Stimulated activated naive CD8-positive, alpha-beta T cell treated with anti-CD3 and anti-CD28 coated beads, Interleukin-15, Interleukin-2, amounts not matched to agents 100 U/mL and 50 U/mL, for 24 hours (primary cell): ENCODE measurements at regions not wholly inside any gene's neighbourhood (a gene's known extent, or its start where the extent isn't known, plus 50 kb on each side); places are given as distances from the start of the nearest gene placed in this dataset.

ENCODE experiments used
- ATAC-seq: fragments of 150-1000 bp; cut with Tn5 transposase; one replicate; pipeline ENCODE4 v1.10.0; 2021
- DNase-seq: peaks from one replicate; pipeline ENCODE4 v3.0.0; 2021

DNA sequence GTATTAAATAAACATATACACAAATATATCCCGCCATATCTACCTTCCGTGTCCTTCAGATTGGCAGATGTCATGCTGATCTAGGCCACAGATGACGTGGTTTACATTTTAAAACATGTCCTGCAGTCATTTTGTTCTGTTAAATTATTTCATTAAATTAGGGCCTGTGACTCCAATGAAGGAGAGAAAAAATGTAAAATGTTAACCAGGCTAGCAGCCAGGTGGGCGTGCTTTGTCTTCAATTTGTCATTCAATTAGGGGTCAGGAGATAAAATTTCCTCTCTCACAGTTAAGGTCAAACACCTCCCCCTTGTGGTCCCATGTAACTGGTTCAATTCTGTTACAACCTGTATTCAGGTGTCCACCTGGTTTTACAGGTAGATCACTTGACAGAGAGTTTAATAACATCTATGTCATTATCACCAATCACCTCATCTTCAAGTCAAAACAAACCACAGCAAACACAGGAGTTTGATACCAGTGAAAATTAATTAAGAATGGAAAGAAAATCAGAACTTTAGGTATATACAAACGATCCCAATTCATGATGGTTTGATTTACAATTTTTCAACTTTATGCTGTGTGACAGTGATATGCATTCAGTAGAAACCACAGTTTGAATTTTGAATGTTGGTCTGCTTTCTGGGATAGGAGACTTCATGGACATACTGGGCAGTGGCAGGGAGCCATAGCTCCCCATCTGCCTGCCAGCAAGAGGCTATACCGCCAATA, 339.4 kb downstream of the CMPK2 start:
- no peak for DNase-seq
- no peak for ATAC-seq

DNA sequence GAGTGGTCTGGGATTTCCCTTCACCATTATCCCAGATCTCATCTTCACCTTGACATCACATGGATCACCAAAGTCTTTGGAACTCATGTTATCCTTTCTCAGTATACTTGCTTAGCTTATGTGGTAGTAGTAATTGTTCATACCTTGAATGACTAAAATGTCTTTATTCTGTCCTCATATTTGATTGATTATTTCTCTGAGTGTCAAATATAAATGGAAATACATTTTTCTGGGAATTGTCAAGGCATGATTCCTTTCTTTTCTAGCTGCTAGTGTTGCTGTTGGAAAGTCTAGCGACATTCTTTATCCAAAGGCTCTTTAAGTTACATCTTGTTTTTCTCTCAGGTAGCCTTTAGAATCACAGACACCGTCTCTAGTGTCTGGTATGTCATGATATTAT, 334.4 kb downstream of the CMPK2 start:
- ATAC-seq (no peak), DNase-seq (no peak)

DNA sequence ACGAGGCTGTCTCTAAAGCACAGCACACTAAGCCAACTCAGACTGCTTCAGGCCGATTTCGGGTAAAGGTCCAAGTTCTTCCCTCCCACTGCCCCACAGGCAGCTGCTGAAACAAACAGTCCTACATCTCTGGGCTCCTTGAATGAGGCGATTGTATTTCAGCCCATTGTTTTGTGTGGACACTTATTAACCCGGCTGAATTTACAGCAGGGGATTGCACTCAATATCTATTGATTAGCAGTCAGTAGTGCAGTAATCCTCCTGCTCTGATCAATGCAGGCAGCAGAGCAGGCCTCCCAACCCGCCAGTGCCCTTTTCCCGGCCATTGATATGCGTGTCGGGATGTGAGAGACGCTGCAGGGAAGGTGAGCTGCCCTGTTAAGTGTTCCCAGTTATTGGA, 330.1 kb downstream of the CMPK2 start:
- no peak for DNase-seq
- ATAC-seq: no peak

DNA sequence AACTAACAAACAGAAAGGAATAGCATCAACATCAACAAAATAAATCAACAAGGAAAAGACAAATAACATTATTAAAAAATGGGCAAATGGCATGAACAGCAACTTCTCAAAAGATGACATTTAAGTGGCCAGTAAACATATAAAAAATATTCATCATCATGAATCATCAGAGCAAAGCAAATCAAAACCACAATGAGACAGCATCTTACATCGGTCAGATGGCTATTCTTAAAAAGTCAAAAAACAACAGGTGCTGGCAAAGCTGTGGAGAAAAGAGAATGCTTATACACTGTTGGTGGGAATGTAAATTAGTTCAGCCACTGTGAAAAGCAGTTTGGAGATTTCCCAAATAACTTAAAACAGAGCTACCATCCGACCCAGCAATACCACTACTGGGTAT, 327.1 kb downstream of the CMPK2 start:
- ATAC-seq (no peak), DNase-seq (no peak)

DNA sequence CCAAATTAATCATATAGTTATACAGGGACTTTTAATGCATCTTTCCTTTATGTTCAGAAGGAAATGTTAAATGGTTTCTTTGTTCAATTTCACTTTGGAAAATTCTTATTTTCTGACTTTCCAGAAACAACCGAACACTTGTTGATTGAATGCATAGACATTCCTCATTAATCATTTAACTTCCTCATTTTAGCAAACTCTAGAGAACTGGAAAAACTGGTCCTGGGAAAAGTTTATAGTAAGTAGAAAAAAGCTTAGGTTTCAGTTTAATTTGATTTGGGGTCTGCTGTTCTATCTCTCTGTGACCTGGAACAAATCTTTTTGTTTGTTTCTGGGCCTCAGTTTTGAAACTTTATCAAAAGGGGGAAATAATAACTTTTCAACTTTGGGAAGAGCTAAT, 320.4 kb downstream of the CMPK2 start:
- DNase-seq: no peak
- no peak for ATAC-seq

DNA sequence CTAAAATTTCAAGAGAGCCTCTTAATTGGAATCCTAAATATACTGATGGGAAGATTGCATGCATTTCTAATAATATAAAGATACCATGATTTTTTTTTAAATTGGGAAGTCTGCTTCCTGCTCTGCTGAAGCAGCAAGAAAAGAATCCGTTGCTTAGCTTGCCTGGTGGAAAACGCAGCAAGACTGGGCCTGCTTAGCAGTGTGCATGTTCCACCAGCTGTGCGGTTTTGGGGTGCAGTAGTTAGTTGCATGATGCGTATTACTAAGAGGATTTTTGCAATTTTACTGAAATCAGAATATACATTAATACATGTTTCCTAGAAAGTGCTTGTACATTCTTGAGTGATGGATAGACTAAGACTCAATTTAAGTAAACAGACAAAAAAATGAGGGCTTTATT, 319.9 kb downstream of the CMPK2 start:
- no peak for ATAC-seq
- DNase-seq: no peak

DNA sequence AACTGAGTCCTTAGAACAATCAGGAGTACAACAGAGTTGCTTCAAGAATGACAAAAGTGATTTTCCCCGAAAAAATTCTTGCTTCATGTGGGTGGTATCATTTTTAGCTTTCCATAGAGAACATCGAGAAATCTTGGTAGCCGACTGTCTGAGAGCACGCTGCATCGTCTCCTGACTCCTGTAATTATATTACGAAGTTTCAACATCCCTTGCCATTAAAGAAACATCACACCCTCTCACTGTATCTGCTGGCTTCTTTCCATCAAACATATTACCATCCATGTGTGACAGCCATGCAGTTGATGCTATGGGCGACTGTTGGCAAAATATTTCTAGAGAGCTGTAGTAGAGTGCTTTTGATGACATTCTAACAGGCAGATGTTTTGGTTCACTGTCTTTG, 311.2 kb downstream of the CMPK2 start:
- ATAC-seq (no peak), DNase-seq (no peak)

DNA sequence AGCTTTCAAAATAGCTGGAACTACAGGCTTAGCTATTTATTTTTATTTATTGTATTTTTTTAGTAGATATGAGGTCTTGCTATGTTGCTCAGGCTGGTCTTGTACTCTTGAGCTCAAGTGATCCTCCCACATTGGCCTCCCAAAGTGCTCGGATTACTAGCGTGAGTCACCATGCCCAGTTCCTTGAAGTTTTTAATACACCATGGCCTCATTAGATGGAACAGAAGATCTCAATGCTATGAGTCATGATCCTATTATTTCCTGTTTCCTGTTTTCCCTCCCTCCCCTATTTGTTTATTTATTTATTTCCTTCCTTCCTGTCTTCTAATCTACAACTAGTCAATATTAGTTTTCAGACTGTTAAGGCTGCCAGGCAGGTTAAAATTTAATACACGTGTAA, 309.0 kb downstream of the CMPK2 start:
- DNase-seq: no peak
- no peak for ATAC-seq

DNA sequence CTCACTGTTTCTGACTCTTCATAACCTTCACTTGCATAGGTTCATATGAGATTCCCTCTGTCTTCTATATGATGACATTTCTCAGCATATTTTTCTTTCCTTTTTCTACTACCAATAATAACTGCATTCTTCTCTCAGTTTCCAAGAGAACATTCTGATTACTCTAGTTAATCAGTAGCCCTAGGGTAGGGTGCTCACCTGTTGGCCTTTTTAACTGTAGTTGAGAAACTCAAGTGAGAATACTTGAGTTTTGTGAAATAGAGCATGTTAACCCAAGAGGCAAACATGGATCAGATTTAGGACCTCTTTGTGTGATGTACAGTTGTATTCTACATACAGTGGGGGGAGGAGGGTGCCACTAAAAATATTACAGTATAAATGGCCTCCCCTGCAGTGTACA, 308.0 kb downstream of the CMPK2 start:
- no peak for ATAC-seq
- DNase-seq: no peak

DNA sequence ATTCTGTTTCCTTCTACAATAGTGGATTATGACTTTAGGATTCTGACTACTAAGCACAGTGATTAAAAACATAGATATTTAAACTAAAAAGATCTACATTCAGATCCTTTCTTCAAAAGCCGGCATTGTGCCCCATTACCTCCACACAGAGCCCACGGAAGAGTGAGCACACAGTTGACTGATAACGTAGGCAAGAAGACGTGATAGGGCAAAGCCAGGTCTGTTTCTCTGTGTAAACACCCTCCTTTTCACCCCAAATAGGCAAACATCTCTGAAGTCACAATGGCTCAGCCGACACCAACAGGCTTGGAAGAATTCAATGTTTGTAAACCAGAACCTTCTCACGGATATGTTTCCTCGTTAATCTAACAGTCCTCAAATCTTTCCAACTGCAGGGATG, 302.9 kb downstream of the CMPK2 start:
- no peak for DNase-seq
- no peak for ATAC-seq

DNA sequence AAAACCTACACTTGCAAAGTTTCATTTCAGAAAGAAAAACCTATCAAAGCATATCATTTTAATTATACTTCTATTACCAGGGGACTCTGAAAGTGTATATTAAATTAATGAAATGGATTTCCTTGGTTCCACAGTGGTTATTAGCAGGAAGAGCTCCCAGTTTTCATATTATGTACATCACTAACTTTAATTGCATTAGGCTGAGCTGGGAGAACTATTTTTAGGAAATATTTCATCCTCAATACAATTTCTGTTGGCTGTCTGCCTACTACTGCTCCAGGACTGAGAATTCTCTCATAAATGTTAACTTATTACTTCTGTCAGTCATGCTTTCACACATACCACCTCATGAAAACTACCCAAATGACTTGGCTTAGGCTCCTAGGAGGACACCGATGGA, 301.4 kb downstream of the CMPK2 start:
- ATAC-seq (no peak), DNase-seq (no peak)

DNA sequence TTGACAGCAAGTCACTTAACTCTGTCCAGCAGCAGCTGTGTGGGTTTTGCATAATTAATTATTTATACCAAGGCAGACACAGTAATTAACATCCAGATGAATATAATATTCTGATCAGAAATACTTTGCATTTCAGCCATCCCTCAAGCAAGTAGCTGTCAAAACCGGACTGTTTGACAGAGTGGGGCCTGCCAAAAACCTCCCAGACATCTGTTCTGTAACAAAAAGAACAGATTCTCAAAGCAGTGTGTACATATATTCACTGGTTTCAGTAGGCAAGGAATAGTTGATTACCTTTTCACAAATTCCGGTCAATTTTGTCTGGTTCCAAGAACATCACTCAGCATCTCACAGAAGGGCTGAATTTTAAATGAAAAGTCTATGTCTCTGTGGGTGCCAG, 291.6 kb downstream of the CMPK2 start:
- no peak for DNase-seq
- ATAC-seq: no peak

DNA sequence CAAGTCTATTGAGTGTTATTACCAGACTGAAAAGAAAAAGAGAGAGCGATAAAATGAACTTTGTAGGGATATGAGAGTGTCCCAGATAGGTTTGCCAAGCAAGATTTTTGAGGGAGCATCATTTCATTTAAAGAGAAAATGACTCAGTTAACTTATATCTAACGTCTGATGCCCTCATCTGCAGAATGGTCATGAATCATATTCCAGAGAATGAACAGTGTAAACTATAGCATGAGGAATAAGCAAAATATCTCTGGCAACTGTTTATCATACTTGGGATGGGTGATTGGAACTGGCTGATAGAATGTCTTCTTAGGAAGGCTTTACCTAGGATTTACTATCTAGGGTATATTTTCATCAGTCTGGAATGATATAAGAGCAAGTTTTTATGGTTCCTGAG, 289.4 kb downstream of the CMPK2 start:
- ATAC-seq: no peak

DNA sequence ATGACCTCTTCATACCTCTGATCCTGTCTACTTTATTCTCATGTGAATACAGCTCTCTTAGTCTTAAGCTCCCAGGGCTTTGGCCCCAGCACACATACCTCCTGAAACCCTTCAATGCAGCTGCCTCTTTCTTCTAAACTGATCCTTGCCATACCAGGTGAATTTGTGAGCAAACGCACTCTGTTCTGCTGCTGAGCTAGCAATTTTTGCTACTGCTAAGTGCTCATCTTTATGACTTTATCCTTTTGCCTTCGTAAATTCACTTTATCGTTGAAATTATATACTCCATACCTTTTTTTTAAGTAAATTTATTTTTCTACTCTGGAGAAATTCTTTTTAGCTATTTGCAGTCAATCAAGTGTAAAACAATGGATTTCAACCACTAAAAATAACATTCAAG, 287.7 kb downstream of the CMPK2 start:
- ATAC-seq (no peak), DNase-seq (no peak)

More for the DNA sequence above, 289.4 kb downstream of the CMPK2 start:
- no peak for DNase-seq

DNA sequence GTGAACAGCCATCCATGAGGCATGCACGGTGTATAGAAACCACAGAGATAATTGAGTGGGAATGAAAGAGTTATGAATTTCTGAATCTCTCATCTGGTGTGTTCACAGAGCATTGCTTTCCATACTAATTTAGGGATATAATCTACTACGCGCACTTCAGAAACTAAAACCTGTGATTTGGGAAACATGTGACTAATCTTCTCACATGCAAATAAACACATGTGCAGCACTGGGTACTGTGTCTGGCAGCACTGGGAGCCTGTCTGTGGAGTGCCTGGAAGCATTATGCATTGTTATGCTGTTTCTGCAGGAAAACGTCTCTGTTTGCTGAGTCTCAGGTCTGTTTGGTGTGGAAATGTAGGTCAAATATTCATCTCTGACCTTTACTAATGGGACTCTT, 287.3 kb downstream of the CMPK2 start:
- ATAC-seq (no peak), DNase-seq (no peak)

DNA sequence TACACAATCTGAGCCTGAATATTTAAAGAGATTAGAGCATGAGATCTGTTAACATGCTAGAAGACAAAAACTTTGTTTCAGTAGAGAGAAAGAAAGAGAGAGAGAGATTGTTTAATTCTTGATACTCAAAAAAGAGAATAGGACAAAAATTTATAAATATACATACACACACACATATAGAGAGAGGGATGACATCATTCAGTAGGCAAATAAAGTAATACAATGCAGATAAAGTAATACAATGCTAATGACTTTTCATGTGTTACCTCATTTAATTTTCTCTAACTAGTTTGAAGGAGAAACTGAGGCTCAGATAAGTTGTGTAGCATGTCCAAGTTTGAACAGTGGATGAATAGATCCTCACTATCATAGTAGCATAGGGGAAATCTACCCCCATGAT, 286.4 kb downstream of the CMPK2 start:
- no peak for ATAC-seq
- no peak for DNase-seq

DNA sequence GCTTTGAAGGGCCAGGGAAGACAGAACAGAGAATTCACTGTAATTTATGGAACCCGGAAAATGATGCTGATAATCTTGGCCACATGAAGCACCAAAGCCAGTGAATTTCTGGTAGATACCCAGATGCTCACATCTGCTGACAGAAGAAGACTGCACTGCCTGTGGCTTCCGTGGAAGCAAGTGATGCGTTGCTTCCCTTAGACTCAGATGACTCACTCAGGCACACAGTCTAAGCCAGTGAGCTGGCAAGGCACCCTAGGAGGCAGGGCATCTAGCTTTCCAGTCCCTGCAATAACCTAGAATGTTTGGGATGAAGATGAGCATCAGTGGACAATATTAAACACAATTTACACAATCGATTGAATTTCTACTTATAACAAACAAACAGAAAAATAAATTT, 284.7 kb downstream of the CMPK2 start:
- no peak for ATAC-seq
- DNase-seq: no peak

DNA sequence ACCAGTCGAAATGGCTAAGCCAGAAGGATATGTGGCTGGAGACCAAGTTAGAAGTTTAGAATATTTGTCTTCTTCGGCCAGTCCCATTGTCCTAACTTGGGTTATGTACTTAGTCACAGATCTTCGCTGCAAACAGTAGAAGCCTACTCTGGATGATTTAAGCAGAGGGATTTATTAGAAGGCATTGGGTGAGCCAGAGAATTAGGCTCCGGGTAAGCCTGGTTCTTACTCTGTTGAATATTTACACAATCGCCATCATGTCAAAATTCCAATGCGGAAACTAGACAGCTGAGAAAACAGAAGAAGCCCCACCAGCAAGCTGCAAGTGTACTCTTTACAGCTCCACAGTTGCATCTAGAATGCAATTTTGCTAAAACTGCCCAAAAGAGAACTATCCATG, 276.6 kb downstream of the CMPK2 start:
- ATAC-seq: no peak
- DNase-seq: no peak

DNA sequence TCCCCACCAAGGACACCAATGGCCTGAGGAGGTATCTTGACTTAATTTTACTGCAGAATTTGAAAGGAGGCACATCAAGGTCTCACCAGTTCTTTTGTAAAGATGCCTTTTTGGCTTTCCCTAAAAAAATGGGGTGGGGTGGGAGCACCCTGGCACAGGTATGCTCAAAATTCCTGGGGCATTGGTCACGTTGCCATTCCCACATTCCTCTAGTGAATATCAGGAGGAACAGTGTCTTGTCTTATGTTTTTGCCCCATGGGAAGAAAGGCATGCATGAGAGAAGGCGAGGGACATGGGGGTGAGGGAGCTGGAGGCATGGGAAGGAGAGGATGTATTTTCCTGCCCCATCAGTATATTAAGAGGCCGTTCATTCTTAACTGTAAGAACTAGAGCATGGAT, 275.3 kb downstream of the CMPK2 start:
- ATAC-seq (no peak), DNase-seq (no peak)

DNA sequence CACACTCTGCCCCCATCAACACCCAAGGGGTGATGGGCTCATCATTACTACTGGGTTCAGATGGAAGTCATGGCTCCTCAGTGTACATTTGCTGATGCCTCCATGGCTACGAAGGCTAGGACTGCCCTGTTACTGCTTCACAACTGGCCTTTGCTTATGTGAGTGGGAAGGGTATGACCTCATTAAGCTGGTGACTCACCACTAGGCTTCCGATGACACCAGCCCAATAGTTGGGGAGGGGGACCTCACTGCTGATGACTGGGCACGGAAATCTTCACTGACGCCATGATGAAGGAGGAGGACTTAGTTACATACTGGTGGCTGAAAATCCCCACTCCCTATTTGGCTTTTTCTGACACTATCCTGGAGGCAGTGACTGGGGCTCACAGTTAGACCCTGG, 263.2 kb downstream of the CMPK2 start:
- no peak for ATAC-seq
- DNase-seq: no peak

DNA sequence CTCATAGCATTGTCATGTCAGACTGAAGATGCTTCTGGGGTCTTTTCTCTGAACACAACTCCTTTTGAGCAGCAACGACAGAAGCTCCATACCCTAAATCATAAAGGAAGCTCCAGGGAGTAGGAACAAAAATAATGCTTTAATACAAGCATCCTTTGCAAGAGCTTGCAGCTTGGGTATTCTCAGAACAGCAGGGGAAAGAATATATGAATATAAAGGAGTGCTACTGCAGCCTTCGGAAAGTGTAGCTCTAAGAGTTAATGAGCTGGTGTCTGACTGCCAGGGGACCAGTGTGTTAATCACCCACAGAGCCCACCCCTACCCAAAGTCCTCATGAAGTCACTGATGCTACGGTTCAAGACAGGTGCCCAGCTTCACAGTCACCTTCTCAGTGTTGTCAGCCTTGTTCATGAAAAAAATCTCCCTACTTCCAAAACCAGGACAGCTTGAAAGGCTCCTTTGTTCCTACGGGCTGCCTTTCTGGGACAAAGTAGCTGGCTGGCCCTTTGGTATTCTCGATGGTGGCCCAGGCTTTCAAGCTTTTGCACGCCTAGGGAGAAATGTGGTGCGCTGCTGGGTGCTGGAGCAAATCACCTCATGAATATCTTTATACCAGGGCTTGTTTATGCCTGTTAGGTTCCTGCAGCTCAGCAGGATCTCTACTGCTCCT, 259.7 kb downstream of the CMPK2 start:
- no peak for ATAC-seq
- no peak for DNase-seq

DNA sequence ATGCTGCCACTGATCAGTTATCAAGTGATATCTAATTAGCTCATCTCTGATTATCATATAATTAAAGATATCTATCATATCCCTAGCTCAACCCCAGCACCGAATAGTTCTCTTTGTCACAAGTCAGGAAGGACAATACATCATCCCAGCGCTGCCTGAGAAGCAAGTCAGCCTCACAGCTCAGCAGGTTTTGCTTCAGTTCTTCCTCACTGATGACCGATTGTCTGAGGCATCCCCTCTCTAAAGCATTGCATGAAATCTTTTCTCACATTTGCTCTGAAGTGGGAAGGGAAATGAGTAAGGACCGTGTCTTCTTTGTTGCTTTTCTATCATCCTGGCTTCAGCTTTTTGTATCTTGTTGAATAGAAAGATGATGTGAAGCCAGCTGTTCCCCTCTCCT, 247.9 kb downstream of the CMPK2 start:
- ATAC-seq (no peak), DNase-seq (no peak)

DNA sequence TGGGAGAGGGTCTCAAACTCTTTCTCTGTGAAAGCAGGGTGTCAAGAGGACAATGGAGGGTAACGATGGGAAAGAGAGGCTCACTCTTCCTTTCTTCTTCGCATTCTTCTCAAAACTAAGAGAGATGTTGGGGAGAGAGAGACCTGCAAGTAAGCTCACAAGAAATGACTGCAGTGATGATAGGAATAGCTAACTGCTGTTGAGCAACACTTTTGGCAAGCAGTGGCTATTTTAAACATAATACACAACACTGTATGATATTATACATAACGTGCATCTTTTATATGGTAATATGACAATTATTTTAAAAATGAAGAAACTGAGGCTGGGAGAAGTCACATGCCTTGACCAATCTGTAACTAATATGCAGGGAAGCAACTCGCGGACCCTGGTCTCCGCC, 247.5 kb downstream of the CMPK2 start:
- no peak for DNase-seq
- no peak for ATAC-seq

DNA sequence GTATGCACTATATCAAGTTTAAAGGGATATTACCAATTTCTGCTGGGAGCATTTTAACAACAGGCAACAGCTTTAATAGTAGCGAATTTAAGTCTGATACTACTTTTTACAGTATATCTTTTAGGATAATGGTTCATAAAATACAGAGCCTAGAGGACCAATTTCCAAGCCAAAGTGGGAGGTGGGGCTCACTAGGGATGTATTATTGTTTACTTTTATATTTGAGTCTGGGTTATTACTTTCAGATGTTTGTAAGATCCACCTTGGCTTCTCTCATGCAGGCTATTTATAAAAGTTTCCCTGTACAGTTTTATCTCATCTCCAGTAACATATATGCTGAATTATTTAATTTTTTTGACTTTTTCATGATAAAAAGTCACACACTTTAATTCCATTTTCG, 242.0 kb downstream of the CMPK2 start:
- no peak for ATAC-seq
- no peak for DNase-seq
